GM12873 (cell line): ENCODE measurements at regions not wholly inside any gene's neighbourhood (a gene's known extent, or its start where the extent isn't known, plus 50 kb on each side); places are given as distances from the start of the nearest gene placed in this dataset.

Experiments used
- CTCF ChIP-seq: IDR thresholded peaks from 2 replicates; pipeline ENCODE4 v1.5.1; 2012; ENCODE audit warnings: low read depth, mild to moderate bottlenecking, moderate library complexity, low read length, control low read depth; ENCODE audit not compliant: insufficient read depth; ENCODE audit errors: missing control alignments

DNA sequence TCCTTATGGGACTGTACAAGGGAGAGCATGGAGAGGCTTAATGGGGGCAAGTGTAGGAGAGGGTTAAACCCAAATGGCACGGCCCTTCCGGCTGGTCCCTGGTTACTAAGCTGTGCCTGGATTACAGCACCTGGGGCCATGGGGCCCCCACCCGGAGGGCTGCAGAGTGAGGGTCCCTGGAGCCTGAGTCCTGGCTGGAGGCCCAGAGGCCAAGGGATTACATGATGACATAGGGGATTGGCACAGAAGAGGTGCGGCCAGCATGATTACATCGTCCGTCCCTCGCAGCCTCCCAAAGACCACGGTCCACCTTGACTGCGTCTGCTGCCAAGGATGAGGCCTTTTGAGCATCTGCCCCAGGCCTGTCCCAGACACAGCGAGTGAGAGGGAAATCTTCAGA, 149.4 kb downstream of the URI1 start:
- TF ChIP-seq CTCF: no peak

GRCh38 chr19:30091856-30092255, 149.8 kb downstream of the URI1 start:
- TF ChIP-seq CTCF: no peak

- no peak for TF ChIP-seq CTCF
Observed at GRCh38 chr19:30092721-30093569, 150.9 kb downstream of the URI1 start.

- TF ChIP-seq CTCF: no peak
Observed at GRCh38 chr19:30093966-30094755, 152.1 kb downstream of the URI1 start.

GRCh38 chr19:30094756-30095140, 152.7 kb downstream of the URI1 start:
- TF ChIP-seq CTCF: no peak

- no peak for TF ChIP-seq CTCF
Observed at GRCh38 chr19:30095171-30095570, 153.1 kb downstream of the URI1 start.

GRCh38 chr19:30096596-30097370, 154.7 kb downstream of the URI1 start:
- TF ChIP-seq CTCF: no peak
